B cell (primary cell): ENCODE measurements at regions not wholly inside any gene's neighbourhood (a gene's known extent, or its start where the extent isn't known, plus 50 kb on each side); places are given as distances from the start of the nearest gene placed in this dataset.

Experiments used
- EZH2 ChIP-seq: IDR thresholded peaks from 2 replicates; pipeline ENCODE4 v1.6.1; 2012; ENCODE audit warnings: borderline replicate concordance, low read depth, mild to moderate bottlenecking, moderate library complexity, low read length; ENCODE audit not compliant: insufficient read depth, poor library complexity, severe bottlenecking
- TF ChIP-seq, protein P1 (sequence below): fragments of 200-600 bp; IDR thresholded peaks from one replicate; pipeline ENCODE4 v1.8.0; 2022; ENCODE audit warnings: antibody characterized with exemption, mild to moderate bottlenecking

DNA sequence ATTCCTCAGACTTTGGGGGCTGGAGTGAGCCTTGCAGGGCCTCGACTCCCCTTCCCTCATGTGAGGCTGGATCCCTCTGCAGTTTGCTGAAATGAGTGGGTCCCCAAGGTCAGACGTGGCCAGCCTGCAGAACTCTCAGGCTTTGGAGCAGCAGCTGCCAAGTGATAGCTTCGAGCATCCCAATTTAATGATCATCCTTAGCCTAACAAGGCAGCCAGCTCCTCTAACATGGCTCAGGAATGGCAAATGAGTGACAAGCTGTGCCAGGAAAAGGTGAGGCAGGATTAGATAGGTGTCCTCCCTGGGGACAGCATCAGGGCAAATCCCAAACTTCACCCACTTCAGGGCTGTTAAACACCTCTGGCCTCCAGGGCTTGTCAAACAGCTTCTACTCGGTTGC lies 130.7 kb upstream of the PWP1 start:
- TF ChIP-seq, protein P1, sequence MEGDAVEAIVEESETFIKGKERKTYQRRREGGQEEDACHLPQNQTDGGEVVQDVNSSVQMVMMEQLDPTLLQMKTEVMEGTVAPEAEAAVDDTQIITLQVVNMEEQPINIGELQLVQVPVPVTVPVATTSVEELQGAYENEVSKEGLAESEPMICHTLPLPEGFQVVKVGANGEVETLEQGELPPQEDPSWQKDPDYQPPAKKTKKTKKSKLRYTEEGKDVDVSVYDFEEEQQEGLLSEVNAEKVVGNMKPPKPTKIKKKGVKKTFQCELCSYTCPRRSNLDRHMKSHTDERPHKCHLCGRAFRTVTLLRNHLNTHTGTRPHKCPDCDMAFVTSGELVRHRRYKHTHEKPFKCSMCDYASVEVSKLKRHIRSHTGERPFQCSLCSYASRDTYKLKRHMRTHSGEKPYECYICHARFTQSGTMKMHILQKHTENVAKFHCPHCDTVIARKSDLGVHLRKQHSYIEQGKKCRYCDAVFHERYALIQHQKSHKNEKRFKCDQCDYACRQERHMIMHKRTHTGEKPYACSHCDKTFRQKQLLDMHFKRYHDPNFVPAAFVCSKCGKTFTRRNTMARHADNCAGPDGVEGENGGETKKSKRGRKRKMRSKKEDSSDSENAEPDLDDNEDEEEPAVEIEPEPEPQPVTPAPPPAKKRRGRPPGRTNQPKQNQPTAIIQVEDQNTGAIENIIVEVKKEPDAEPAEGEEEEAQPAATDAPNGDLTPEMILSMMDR: no peak
- TF ChIP-seq EZH2: no peak
